Activated naive CD4-positive, alpha-beta T cell treated with anti-CD3 and anti-CD28 coated beads, Interleukin-2, amount 50 U/mL, for 24 hours (primary cell): ENCODE measurements at regions not wholly inside any gene's neighbourhood (a gene's known extent, or its start where the extent isn't known, plus 50 kb on each side); places are given as distances from the start of the nearest gene placed in this dataset.
"Not testable (repeated sequence)": the region's sequence is repeated elsewhere in the genome, so short reads cannot be mapped to it uniquely, and the experiment has no call there.

Experiments
- H3K27ac Mint-ChIP-seq: one replicate; pipeline ENCODE4 v1.8.0; 2021; ENCODE audit warnings: mild to moderate bottlenecking, mixed read lengths
- H3K27me3 Mint-ChIP-seq: one replicate; pipeline ENCODE4 v1.8.0; 2021; ENCODE audit warnings: mixed read lengths
- H3K36me3 Mint-ChIP-seq: one replicate; pipeline ENCODE4 v1.8.0; 2021; ENCODE audit warnings: mixed read lengths
- H3K4me1 Mint-ChIP-seq: one replicate; pipeline ENCODE4 v1.8.0; 2021; ENCODE audit warnings: mixed read lengths
- H3K4me3 Mint-ChIP-seq: one replicate; pipeline ENCODE4 v1.8.0; 2021; ENCODE audit warnings: mild to moderate bottlenecking, mixed read lengths
- H3K9me3 Mint-ChIP-seq: one replicate; pipeline ENCODE4 v1.8.0; 2021; ENCODE audit warnings: mixed read lengths

DNA sequence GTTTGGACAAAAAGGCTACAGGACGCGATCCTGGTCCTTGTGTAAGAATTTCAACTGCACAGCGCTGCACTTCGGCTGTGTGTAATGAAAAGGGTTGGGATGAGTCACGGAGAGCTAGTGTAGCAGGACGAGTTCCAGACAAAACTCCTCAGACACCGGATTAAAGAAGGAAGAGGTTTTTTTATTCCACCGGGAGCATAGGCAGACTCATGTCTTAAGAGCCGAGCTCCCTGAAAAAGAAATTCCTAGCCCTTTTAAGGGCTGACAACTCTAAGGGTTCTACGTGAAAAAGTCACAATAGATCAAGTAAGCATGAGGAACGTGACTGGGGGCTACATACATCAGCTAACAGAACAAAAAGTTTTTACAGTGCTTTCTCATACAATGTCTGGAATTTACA is 54.8 kb upstream of the FAM90A1 start:
- H3K27ac Mint-ChIP-seq, H3K4me3 Mint-ChIP-seq, H3K27me3 Mint-ChIP-seq, H3K9me3 Mint-ChIP-seq, H3K4me1 Mint-ChIP-seq, H3K36me3 Mint-ChIP-seq: not testable (repeated sequence)

GRCh38 chr12:8285681-8286080 is 58.3 kb upstream of the FAM90A1 start:
- H3K9me3 Mint-ChIP-seq, H3K27me3 Mint-ChIP-seq, H3K4me3 Mint-ChIP-seq: not testable (repeated sequence)

DNA sequence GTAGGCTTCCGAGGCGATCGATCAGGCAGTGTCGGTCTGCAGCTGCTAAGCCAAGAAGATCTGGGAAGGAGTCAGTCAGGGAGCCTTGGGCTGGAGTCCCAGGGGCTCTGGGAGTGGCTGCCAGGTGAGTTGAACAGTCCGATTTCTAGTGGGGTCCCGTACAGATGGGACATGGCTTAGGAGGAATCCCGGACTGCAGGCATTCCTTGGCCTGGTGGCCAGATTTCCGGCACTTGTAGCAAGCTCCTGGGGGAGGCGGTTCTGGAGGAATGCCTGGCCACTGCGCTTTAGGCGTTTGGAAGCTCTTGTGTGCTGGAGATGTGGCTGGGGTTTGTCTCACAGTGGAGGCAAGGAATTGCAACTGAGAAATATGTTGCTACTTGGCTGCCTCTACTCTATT is 64.3 kb upstream of the FAM90A1 start:
- not testable (repeated sequence) for H3K9me3 Mint-ChIP-seq, H3K27ac Mint-ChIP-seq, H3K27me3 Mint-ChIP-seq, H3K4me1 Mint-ChIP-seq, H3K36me3 Mint-ChIP-seq, H3K4me3 Mint-ChIP-seq

More at GRCh38 chr12:8285681-8286080, 58.3 kb upstream of the FAM90A1 start:
- not testable (repeated sequence) for H3K36me3 Mint-ChIP-seq, H3K4me1 Mint-ChIP-seq, H3K27ac Mint-ChIP-seq

DNA sequence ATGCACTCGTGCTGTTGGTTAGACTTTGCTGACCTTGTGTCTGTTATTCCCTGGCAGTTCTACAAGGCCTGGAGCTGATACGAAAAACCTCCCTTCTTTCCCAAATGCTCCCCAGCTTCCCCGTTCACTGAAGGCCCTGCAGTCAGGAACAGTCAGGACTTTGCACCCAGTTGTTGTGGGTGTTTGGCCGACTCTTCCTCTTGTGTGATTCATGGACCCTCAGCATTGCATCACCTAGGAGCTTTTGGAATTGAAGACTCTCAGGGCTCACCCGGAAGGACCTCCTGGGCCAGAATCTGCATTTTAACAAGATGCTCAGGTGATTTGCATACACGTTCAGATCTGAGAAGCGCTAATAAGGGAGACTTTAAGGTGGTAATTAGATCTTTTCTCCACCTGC is 67.2 kb upstream of the FAM90A1 start:
- H3K27me3 Mint-ChIP-seq, H3K4me1 Mint-ChIP-seq, H3K9me3 Mint-ChIP-seq, H3K4me3 Mint-ChIP-seq, H3K27ac Mint-ChIP-seq, H3K36me3 Mint-ChIP-seq: not testable (repeated sequence)

DNA sequence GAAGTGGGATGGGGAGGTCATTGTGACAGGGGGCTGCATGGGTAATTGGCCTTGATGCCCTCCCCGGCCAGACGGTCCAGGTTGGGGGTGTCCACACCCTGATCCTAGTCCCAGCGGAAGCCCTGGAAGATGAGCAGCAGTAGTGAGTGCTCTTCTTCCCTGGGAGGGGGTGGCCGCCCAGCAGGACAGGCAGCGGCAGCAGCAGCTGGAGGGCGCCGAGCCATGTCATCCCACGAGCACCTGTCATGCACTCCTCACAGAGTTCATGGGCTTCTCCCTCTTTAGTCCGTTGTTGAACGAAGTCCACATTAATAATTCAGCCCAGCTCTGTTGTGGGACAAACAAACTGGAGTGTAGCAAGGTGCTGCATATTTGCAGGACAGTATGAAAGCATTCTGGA is 81.2 kb upstream of the FAM90A1 start:
- H3K27me3 Mint-ChIP-seq, H3K9me3 Mint-ChIP-seq, H3K36me3 Mint-ChIP-seq, H3K4me1 Mint-ChIP-seq, H3K4me3 Mint-ChIP-seq: not testable (repeated sequence)
- peak overlapping the region; percentile 62 for H3K27ac Mint-ChIP-seq

DNA sequence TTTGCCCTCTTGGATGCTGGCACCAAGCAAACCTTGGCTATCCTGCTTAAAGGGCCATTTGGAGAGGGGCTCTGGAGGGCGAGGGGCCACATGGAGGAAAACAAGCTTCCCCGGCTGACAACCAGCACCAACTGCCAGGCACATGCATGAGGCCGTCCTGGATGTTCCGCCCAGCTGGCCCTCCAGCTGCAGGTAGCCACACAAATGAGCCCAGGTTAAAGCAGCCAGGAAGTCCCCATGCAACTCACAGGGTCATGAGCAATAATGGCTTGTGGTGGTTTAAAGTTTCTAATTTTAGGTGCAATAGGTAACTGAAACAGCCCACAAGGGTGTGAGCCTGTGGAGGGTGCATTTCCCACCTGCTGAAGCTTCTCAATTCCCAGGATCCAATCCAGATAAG is 88.6 kb upstream of the FAM90A1 start:
- not testable (repeated sequence) for H3K36me3 Mint-ChIP-seq, H3K27ac Mint-ChIP-seq, H3K27me3 Mint-ChIP-seq, H3K4me3 Mint-ChIP-seq, H3K9me3 Mint-ChIP-seq
- H3K4me1 Mint-ChIP-seq: peaks cover 16% of the 10 kb centered on the region

DNA sequence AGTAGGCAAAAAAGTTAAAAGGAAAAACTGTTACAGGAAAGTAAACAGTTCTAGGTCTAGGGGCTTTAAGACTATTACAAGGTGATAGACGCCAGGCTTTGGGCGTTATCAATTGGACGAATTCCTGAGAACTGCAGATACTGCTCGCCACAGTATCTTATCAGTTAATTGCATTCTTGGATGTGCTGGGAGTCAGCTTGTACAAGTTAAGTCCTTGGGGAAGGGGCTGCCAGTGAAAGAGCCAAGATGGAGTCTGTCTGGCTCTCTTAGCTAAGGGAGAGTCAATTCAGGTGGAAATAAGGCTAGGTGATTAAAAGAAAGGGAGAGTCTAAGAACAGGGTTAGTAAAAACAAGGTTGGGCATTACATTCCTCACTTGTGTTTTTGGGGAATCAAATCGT is 90.3 kb upstream of the FAM90A1 start:
- H3K9me3 Mint-ChIP-seq, H3K27ac Mint-ChIP-seq: not testable (repeated sequence)

DNA sequence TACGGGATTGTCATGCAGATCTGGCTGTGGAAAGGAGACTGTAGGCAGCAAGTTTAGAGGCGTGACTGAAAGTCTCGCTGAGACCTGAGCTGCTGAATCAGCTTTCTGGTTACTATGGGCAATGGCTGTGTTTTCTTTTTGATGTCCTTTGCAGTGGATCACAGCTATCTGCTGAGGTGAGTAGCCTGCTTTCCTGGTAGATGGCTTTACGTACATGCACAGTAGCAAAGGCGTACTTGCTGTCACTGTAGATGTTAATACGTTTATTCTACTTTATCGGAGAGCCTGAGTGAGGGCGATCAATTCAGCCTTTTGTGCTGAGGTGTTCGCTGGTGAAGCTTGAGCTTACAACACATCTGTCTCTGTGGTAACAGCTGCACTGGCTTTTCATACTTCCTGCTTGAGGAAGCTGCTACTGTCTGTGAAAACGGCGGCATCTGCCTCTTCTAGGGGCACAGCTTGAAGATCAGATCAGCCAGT is 92.9 kb upstream of the FAM90A1 start:
- H3K27ac Mint-ChIP-seq: peak overlapping the region; percentile 82
- not testable (repeated sequence) for H3K9me3 Mint-ChIP-seq, H3K36me3 Mint-ChIP-seq, H3K27me3 Mint-ChIP-seq
- H3K4me1 Mint-ChIP-seq: peaks cover 16% of the 10 kb centered on the region
- peak overlapping the region; percentile 77 for H3K4me3 Mint-ChIP-seq

More for the DNA sequence above, 90.3 kb upstream of the FAM90A1 start:
- not testable (repeated sequence) for H3K36me3 Mint-ChIP-seq, H3K4me3 Mint-ChIP-seq, H3K27me3 Mint-ChIP-seq
- H3K4me1 Mint-ChIP-seq: peaks cover 16% of the 10 kb centered on the region

GRCh38 chr12:8320791-8321370 is 93.5 kb upstream of the FAM90A1 start:
- Mint-ChIP-seq H3K27ac (peak overlapping the region; percentile 30), H3K4me1 (peaks cover 16% of the 10 kb centered on the region), H3K4me3 (peak overlapping the region; percentile 77)
- H3K9me3 Mint-ChIP-seq, H3K27me3 Mint-ChIP-seq, H3K36me3 Mint-ChIP-seq: not testable (repeated sequence)

DNA sequence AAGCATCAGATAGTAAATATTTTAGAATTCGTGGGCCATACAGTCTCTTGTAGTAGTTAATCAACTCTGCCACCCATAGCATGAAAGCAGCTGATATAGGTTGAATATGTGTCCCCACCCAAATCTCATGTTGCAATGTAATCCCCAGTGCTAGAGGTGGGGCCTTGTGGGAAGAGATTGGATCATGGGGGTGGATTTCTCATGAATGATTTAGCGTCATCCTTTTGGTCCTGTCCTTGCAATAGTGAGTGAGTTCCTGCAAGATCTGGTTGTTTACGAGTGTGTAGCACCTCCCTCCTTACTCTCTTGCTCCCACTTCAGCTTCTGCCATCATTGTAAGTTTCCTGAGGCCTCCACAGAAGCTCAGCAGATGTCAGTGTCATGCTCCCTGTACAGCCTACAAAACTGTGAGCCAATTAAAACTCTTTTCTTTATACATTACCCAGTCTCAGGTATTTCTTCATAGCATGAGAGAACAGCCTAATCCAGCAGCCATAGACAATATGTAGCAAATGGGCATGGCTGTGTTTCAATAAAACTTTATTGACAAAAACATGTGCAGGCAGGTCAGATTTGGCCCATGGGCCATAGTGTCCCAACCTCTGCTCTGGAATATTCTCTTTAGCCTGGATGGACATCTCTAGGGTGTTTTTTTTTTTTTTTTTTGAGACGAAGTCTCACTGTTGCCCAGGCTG is 97.9 kb upstream of the FAM90A1 start:
- H3K27me3 Mint-ChIP-seq, H3K4me3 Mint-ChIP-seq, H3K36me3 Mint-ChIP-seq, H3K27ac Mint-ChIP-seq, H3K9me3 Mint-ChIP-seq, H3K4me1 Mint-ChIP-seq: not testable (repeated sequence)

DNA sequence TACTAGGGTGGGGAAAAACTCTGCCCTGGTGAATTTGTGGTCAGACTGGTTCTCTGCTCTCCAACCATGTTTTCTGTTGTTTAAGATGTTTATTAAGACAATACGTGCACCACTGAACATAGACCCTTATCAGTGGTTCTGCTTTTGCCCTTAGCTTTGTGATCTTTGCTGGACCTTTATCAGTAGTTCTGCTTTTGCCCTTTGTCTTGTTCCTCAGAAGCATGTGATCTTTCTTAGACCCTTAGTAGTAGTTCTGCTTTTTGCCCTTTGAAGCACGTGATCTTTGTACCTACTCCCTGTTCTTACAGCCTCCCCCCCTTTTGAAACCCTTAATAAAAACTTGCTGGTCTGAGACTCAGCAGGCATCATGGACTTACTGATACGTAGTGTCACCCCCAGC is 101.4 kb upstream of the FAM90A1 start:
- H3K4me3 Mint-ChIP-seq, H3K4me1 Mint-ChIP-seq, H3K36me3 Mint-ChIP-seq, H3K9me3 Mint-ChIP-seq, H3K27me3 Mint-ChIP-seq, H3K27ac Mint-ChIP-seq: not testable (repeated sequence)

DNA sequence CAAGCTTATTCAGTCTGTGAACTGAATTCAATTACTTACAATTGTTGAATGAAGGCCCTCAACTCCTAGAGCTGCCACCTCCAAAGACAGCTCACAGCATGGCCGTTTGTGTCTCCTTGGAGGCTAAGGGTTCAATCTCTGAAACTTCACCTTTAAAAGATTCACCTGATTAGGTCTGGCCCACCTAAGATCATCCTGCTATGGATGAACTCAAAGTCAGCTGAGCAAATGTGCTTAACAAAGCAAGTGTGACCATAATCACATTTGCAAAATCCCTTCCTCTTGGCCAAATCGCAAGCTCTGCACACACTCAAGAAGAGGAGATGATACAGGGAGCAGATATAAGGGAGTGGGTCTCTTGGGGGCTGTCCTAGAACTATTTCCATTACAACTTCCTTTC is 105.0 kb upstream of the FAM90A1 start:
- not testable (repeated sequence) for H3K27me3 Mint-ChIP-seq, H3K4me3 Mint-ChIP-seq, H3K36me3 Mint-ChIP-seq, H3K4me1 Mint-ChIP-seq, H3K9me3 Mint-ChIP-seq, H3K27ac Mint-ChIP-seq

- H3K36me3 Mint-ChIP-seq, H3K4me1 Mint-ChIP-seq, H3K4me3 Mint-ChIP-seq, H3K27me3 Mint-ChIP-seq, H3K9me3 Mint-ChIP-seq, H3K27ac Mint-ChIP-seq: not testable (repeated sequence)
These were observed 104.7 kb upstream of the CLEC6A start for GRCh38 chr12:8351073-8351472.

DNA sequence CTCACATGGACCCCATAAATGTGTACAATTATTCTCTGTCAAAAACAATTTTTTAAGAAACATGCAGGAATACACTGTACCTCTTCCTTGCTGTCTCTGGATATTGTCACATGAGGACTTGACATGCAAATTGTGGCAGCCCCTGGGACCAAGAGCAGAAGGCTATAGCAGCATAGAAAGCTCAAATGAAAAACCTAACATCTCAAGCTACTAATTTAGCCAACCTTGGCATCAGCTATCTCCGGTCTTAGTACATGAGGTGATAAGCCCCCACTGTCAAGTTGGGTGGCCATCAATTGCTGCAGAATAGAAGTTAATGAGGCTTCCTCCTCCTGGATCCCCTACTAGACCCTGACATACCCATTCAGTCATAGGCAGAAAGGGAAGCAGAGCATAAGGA is 101.0 kb upstream of the CLEC6A start:
- H3K4me1 Mint-ChIP-seq, H3K27ac Mint-ChIP-seq, H3K36me3 Mint-ChIP-seq, H3K4me3 Mint-ChIP-seq, H3K9me3 Mint-ChIP-seq: not testable (repeated sequence)
- peaks cover 10% of the 10 kb centered on the region for H3K27me3 Mint-ChIP-seq

- not testable (repeated sequence) for H3K27ac Mint-ChIP-seq, H3K4me1 Mint-ChIP-seq
These were observed 100.2 kb upstream of the CLEC6A start for GRCh38 chr12:8355531-8355930.

DNA sequence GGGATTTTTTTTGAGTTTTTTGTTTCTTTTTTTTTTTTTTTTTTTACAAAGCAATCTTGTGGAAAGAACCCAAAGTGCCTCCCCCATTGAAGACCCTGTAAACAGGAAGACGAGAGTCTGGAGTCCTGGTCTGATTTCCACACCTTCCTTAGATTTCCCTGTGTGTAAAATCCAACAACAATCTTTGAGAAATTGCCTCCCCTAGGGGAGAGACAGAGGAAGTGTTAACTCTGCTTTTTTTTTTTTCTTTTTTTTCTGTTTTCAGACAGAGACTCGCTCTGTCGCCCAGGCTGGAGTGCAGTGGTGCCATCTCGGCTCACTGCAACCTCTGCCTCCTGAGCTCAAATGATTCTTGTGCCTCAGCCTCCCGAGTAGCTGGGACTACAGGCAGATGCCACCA is 82.0 kb upstream of the CLEC6A start:
- not testable (repeated sequence) for H3K36me3 Mint-ChIP-seq, H3K4me3 Mint-ChIP-seq, H3K27me3 Mint-ChIP-seq, H3K4me1 Mint-ChIP-seq, H3K9me3 Mint-ChIP-seq, H3K27ac Mint-ChIP-seq

More at GRCh38 chr12:8355531-8355930, 100.2 kb upstream of the CLEC6A start:
- H3K9me3 Mint-ChIP-seq, H3K36me3 Mint-ChIP-seq, H3K4me3 Mint-ChIP-seq: not testable (repeated sequence)
- H3K27me3 Mint-ChIP-seq: peaks cover 10% of the 10 kb centered on the region

GRCh38 chr12:8375122-8375521 is 80.6 kb upstream of the CLEC6A start:
- H3K36me3 Mint-ChIP-seq, H3K27me3 Mint-ChIP-seq, H3K4me3 Mint-ChIP-seq, H3K4me1 Mint-ChIP-seq, H3K27ac Mint-ChIP-seq, H3K9me3 Mint-ChIP-seq: not testable (repeated sequence)
